ENCODE measurements at regions not wholly inside any gene's neighbourhood (a gene's known extent, or its start where the extent isn't known, plus 50 kb on each side); places are given as distances from the start of the nearest gene placed in this dataset.

GRCh38 chrY:19321701-19322100, 422.8 kb downstream of the KDM5D start:
- Mint-ChIP-seq H3K27ac (no peak overlapping the region), H3K27me3 (no peaks in the 10 kb centered on the region), H3K9me3 (peaks cover 0 to 9% (median 0%) of the 10 kb centered on the region in 7 donors), H3K36me3 (no peaks in the 10 kb centered on the region), H3K4me3 (no peak overlapping the region), H3K4me1 (no peaks in the 10 kb centered on the region)
- Histone ChIP-seq H3K4me3 (ENCODE audit: low read depth, low read length) (no peak overlapping the region), H3K36me3 (ENCODE audit: control insufficient read depth, insufficient read depth, low read length) (no peaks in the 10 kb centered on the region), H3K4me1 (ENCODE audit: control insufficient read depth, insufficient read depth, low read length, poor library complexity, severe bottlenecking) (no peaks in the 10 kb centered on the region), H3K27me3 (ENCODE audit: control insufficient read depth, insufficient read depth, low read length) (no peaks in the 10 kb centered on the region), H3K27ac (ENCODE audit: insufficient read depth, low read length, poor library complexity, severe bottlenecking) (no peak overlapping the region), H3K9me3 (ENCODE audit: control insufficient read depth in 2 of 2, low read length in 2 of 2) (peaks cover 0 to 2% of the 10 kb centered on the region in 2 experiments)
- no peak for DNase-seq
- ATAC-seq (ENCODE audit: low read depth in 2 of 2) = no peak

GRCh38 chrY:19319135-19319534, 425.4 kb downstream of the KDM5D start:
- H3K27ac ChIP-seq (ENCODE audit: insufficient read depth, low read length, poor library complexity, severe bottlenecking) = no peak overlapping the region
- Mint-ChIP-seq H3K36me3 (no peaks in the 10 kb centered on the region), H3K27me3 (no peaks in the 10 kb centered on the region), H3K27ac (no peak overlapping the region), H3K9me3 (peaks cover 0 to 9% (median 0%) of the 10 kb centered on the region in 7 donors), H3K4me1 (no peaks in the 10 kb centered on the region), H3K4me3 (no peak overlapping the region)
- H3K4me1 ChIP-seq (ENCODE audit: control insufficient read depth, insufficient read depth, low read length, poor library complexity, severe bottlenecking) = no peaks in the 10 kb centered on the region
- no peak for ATAC-seq (ENCODE audit: low read depth in 2 of 2)
- H3K36me3 ChIP-seq (ENCODE audit: control insufficient read depth, insufficient read depth, low read length) = no peaks in the 10 kb centered on the region
- H3K4me3 ChIP-seq (ENCODE audit: low read depth, low read length) = no peak overlapping the region
- no peaks in the 10 kb centered on the region for H3K27me3 ChIP-seq (ENCODE audit: control insufficient read depth, insufficient read depth, low read length)
- peaks cover 0 to 2% of the 10 kb centered on the region in 2 experiments for H3K9me3 ChIP-seq (ENCODE audit: control insufficient read depth in 2 of 2, low read length in 2 of 2)
- no peak for DNase-seq

GRCh38 chrY:19317271-19317987, 427.1 kb downstream of the KDM5D start:
- no peak for DNase-seq
- ATAC-seq (ENCODE audit: low read depth in 2 of 2) = no peak
- peaks cover 0 to 2% of the 10 kb centered on the region in 2 experiments for H3K9me3 ChIP-seq (ENCODE audit: control insufficient read depth in 2 of 2, low read length in 2 of 2)
- H3K4me3 Mint-ChIP-seq = no peak overlapping the region
- H3K27me3 ChIP-seq (ENCODE audit: control insufficient read depth, insufficient read depth, low read length) = no peaks in the 10 kb centered on the region
- H3K27ac Mint-ChIP-seq = no peak overlapping the region
- H3K4me1 ChIP-seq (ENCODE audit: control insufficient read depth, insufficient read depth, low read length, poor library complexity, severe bottlenecking) = no peaks in the 10 kb centered on the region
- peaks cover 0 to 9% (median 0%) of the 10 kb centered on the region in 7 donors for H3K9me3 Mint-ChIP-seq
- no peaks in the 10 kb centered on the region for H3K4me1 Mint-ChIP-seq
- H3K36me3 Mint-ChIP-seq = no peaks in the 10 kb centered on the region
- no peak overlapping the region for H3K27ac ChIP-seq (ENCODE audit: insufficient read depth, low read length, poor library complexity, severe bottlenecking)
- H3K4me3 ChIP-seq (ENCODE audit: low read depth, low read length) = no peak overlapping the region
- H3K27me3 Mint-ChIP-seq = no peaks in the 10 kb centered on the region
- H3K36me3 ChIP-seq (ENCODE audit: control insufficient read depth, insufficient read depth, low read length) = no peaks in the 10 kb centered on the region

GRCh38 chrY:19307627-19308026, 436.9 kb downstream of the KDM5D start:
- no peaks in the 10 kb centered on the region for H3K4me1 Mint-ChIP-seq
- Histone ChIP-seq H3K4me1 (ENCODE audit: control insufficient read depth, insufficient read depth, low read length, poor library complexity, severe bottlenecking) (no peaks in the 10 kb centered on the region), H3K9me3 (ENCODE audit: control insufficient read depth in 2 of 2, low read length in 2 of 2) (no peaks in the 10 kb centered on the region), H3K36me3 (ENCODE audit: control insufficient read depth, insufficient read depth, low read length) (no peaks in the 10 kb centered on the region), H3K4me3 (ENCODE audit: low read depth, low read length) (no peak overlapping the region), H3K27ac (ENCODE audit: insufficient read depth, low read length, poor library complexity, severe bottlenecking) (no peak overlapping the region), H3K27me3 (ENCODE audit: control insufficient read depth, insufficient read depth, low read length) (no peaks in the 10 kb centered on the region)
- ATAC-seq (ENCODE audit: low read depth in 2 of 2) (no peak), DNase-seq (no peak)
- H3K9me3 Mint-ChIP-seq = no peaks in the 10 kb centered on the region
- no peak overlapping the region for H3K27ac Mint-ChIP-seq
- H3K36me3 Mint-ChIP-seq = no peaks in the 10 kb centered on the region
- H3K4me3 Mint-ChIP-seq = no peak overlapping the region
- no peaks in the 10 kb centered on the region for H3K27me3 Mint-ChIP-seq

GRCh38 chrY:19303136-19303535, 441.4 kb downstream of the KDM5D start:
- Histone ChIP-seq H3K4me3 (ENCODE audit: low read depth, low read length) (no peak overlapping the region), H3K36me3 (ENCODE audit: control insufficient read depth, insufficient read depth, low read length) (no peaks in the 10 kb centered on the region), H3K9me3 (ENCODE audit: control insufficient read depth in 2 of 2, low read length in 2 of 2) (no peaks in the 10 kb centered on the region), H3K27ac (ENCODE audit: insufficient read depth, low read length, poor library complexity, severe bottlenecking) (no peak overlapping the region), H3K27me3 (ENCODE audit: control insufficient read depth, insufficient read depth, low read length) (no peaks in the 10 kb centered on the region), H3K4me1 (ENCODE audit: control insufficient read depth, insufficient read depth, low read length, poor library complexity, severe bottlenecking) (no peaks in the 10 kb centered on the region)
- H3K4me1 Mint-ChIP-seq = no peaks in the 10 kb centered on the region
- no peak for DNase-seq
- no peaks in the 10 kb centered on the region for H3K27me3 Mint-ChIP-seq
- no peak for ATAC-seq (ENCODE audit: low read depth in 2 of 2)
- no peaks in the 10 kb centered on the region for H3K9me3 Mint-ChIP-seq
- H3K36me3 Mint-ChIP-seq = no peaks in the 10 kb centered on the region
- no peak overlapping the region for H3K4me3 Mint-ChIP-seq
- no peak overlapping the region for H3K27ac Mint-ChIP-seq

- Histone ChIP-seq H3K36me3 (ENCODE audit: control insufficient read depth, insufficient read depth, low read length) (no peaks in the 10 kb centered on the region), H3K9me3 (ENCODE audit: control insufficient read depth in 2 of 2, low read length in 2 of 2) (no peaks in the 10 kb centered on the region), H3K27ac (ENCODE audit: insufficient read depth, low read length, poor library complexity, severe bottlenecking) (no peak overlapping the region), H3K4me1 (ENCODE audit: control insufficient read depth, insufficient read depth, low read length, poor library complexity, severe bottlenecking) (no peaks in the 10 kb centered on the region), H3K4me3 (ENCODE audit: low read depth, low read length) (no peak overlapping the region), H3K27me3 (ENCODE audit: control insufficient read depth, insufficient read depth, low read length) (no peaks in the 10 kb centered on the region)
- Mint-ChIP-seq H3K9me3 (no peaks in the 10 kb centered on the region), H3K36me3 (no peaks in the 10 kb centered on the region), H3K27ac (no peak overlapping the region), H3K4me3 (no peak overlapping the region), H3K4me1 (no peaks in the 10 kb centered on the region), H3K27me3 (no peaks in the 10 kb centered on the region)
- DNase-seq (no peak), ATAC-seq (ENCODE audit: low read depth in 2 of 2) (no peak)
Observed at GRCh38 chrY:19290925-19291324, 453.6 kb downstream of the KDM5D start.

- Mint-ChIP-seq H3K36me3 (no peaks in the 10 kb centered on the region), H3K4me1 (no peaks in the 10 kb centered on the region), H3K4me3 (no peak overlapping the region)
Observed at GRCh38 chrY:19274076-19274475, 470.4 kb downstream of the KDM5D start.

GRCh38 chrY:19268331-19268730, 476.2 kb downstream of the KDM5D start:
- DNase-seq (no peak), ATAC-seq (ENCODE audit: low read depth in 2 of 2) (no peak)
- Mint-ChIP-seq H3K4me3 (no peak overlapping the region), H3K4me1 (no peaks in the 10 kb centered on the region), H3K27ac (no peak overlapping the region), H3K36me3 (no peaks in the 10 kb centered on the region), H3K9me3 (no peaks in the 10 kb centered on the region), H3K27me3 (no peaks in the 10 kb centered on the region)
- no peak overlapping the region for H3K27ac ChIP-seq (ENCODE audit: insufficient read depth, low read length, poor library complexity, severe bottlenecking)
- no peak overlapping the region for H3K4me3 ChIP-seq (ENCODE audit: low read depth, low read length)
- H3K9me3 ChIP-seq (ENCODE audit: control insufficient read depth in 2 of 2, low read length in 2 of 2) = no peaks in the 10 kb centered on the region
- H3K36me3 ChIP-seq (ENCODE audit: control insufficient read depth, insufficient read depth, low read length) = no peaks in the 10 kb centered on the region
- H3K4me1 ChIP-seq (ENCODE audit: control insufficient read depth, insufficient read depth, low read length, poor library complexity, severe bottlenecking) = no peaks in the 10 kb centered on the region
- no peaks in the 10 kb centered on the region for H3K27me3 ChIP-seq (ENCODE audit: control insufficient read depth, insufficient read depth, low read length)

More at GRCh38 chrY:19274076-19274475, 470.4 kb downstream of the KDM5D start:
- Mint-ChIP-seq H3K27ac (no peak overlapping the region), H3K9me3 (no peaks in the 10 kb centered on the region), H3K27me3 (no peaks in the 10 kb centered on the region)
- no peaks in the 10 kb centered on the region for H3K36me3 ChIP-seq (ENCODE audit: control insufficient read depth, insufficient read depth, low read length)
- DNase-seq = no peak
- ATAC-seq (ENCODE audit: low read depth in 2 of 2) = no peak
- H3K9me3 ChIP-seq (ENCODE audit: control insufficient read depth in 2 of 2, low read length in 2 of 2) = no peaks in the 10 kb centered on the region
- no peaks in the 10 kb centered on the region for H3K4me1 ChIP-seq (ENCODE audit: control insufficient read depth, insufficient read depth, low read length, poor library complexity, severe bottlenecking)
- no peak overlapping the region for H3K27ac ChIP-seq (ENCODE audit: insufficient read depth, low read length, poor library complexity, severe bottlenecking)
- no peaks in the 10 kb centered on the region for H3K27me3 ChIP-seq (ENCODE audit: control insufficient read depth, insufficient read depth, low read length)
- H3K4me3 ChIP-seq (ENCODE audit: low read depth, low read length) = no peak overlapping the region
